SK-N-SH (cell line): ENCODE measurements at regions not wholly inside any gene's neighbourhood (a gene's known extent, or its start where the extent isn't known, plus 50 kb on each side); places are given as distances from the start of the nearest gene placed in this dataset.

Experiments
- CTCF ChIA-PET: fragments of 300-600, 350-600 bp; formaldehyde crosslinking; extraction: SDS; loops from one replicate; lab custom pipeline; 2021; lab: Yijun Ruan, JAX
- POLR2A ChIA-PET: fragments of 350-600 bp; sonication (Branson Sonifier 250); formaldehyde crosslinking; extraction: SDS; loops from one replicate; lab custom pipeline; 2020; ENCODE audit warnings: antibody characterized with exemption, inconsistent platforms; lab: Yijun Ruan, JAX
- DNase-seq: peaks from one replicate; pipeline ENCODE4 v3.0.0; 2012
- H2AFZ ChIP-seq: fragments of 200-600 bp; sonication (generic); 2 replicates; pipeline ENCODE4 v1.8.1; 2016; ENCODE audit warnings: antibody characterized with exemption, mild to moderate bottlenecking, low read depth
- H3F3A ChIP-seq: fragments of 200-600 bp; sonication (generic); replicated peaks from 2 replicates; pipeline ENCODE3; 2016; ENCODE audit warnings: antibody characterized with exemption, mild to moderate bottlenecking; ENCODE audit not compliant: insufficient read depth
- H3K27ac ChIP-seq, 2 experiments: fragments of 200-500 bp in 1 of 2; fragments of 200-600 bp in 1 of 2; sonication (Bioruptor generic) in 1 of 2; sonication (generic), shearing (Covaris generic) in 1 of 2; 2 replicates each; pipeline versions ENCODE4 v1.5.1 to v1.6.1; 2014 to 2016; ENCODE audit warnings: low read depth in 2 of 2, inconsistent platforms in 1 of 2, low read length in 1 of 2, mild to moderate bottlenecking in 1 of 2, mixed read lengths in 1 of 2
- H3K27me3 ChIP-seq: fragments of 200-600 bp; sonication (generic), shearing (Covaris generic); 2 replicates; pipeline ENCODE4 v1.6.1; 2016; ENCODE audit warnings: mixed run types; ENCODE audit not compliant: insufficient read depth
- H3K36me3 ChIP-seq, 2 experiments: fragments of 200-500 bp in 1 of 2; fragments of 200-600 bp in 1 of 2; sonication (Bioruptor generic) in 1 of 2; sonication (generic) in 1 of 2; replicated peaks in 1 of 2; 2 replicates each; pipeline versions ENCODE3 to v1.5.1; 2014 to 2016; ENCODE audit warnings: low read length in 1 of 2, mild to moderate bottlenecking in 1 of 2; ENCODE audit not compliant: insufficient read depth in 2 of 2, control insufficient read depth in 1 of 2
- H3K4me1 ChIP-seq, 2 experiments: fragments of 200-500 bp in 1 of 2; fragments of 200-600 bp in 1 of 2; sonication (Bioruptor generic) in 1 of 2; sonication (generic), shearing (Covaris generic) in 1 of 2; 2 replicates each; pipeline versions ENCODE4 v1.5.1 to v1.6.1; 2014 to 2016; ENCODE audit warnings: low read depth in 1 of 2, low read length in 1 of 2, mixed run types in 1 of 2; ENCODE audit not compliant: insufficient read depth in 2 of 2, control insufficient read depth in 1 of 2
- H3K4me2 ChIP-seq: fragments of 200-600 bp; sonication (generic), shearing (Covaris generic); 2 replicates; pipeline ENCODE4 v1.6.1; 2017; ENCODE audit warnings: mixed run types
- H3K4me3 ChIP-seq, 2 experiments: fragments of 200-500 bp in 1 of 2; fragments of 200-600 bp in 1 of 2; sonication (Bioruptor generic) in 1 of 2; sonication (generic), shearing (Covaris generic) in 1 of 2; 2 replicates each; pipeline versions ENCODE4 v1.5.1 to v1.8.1; 2014 to 2016; ENCODE audit warnings: low read depth in 2 of 2, inconsistent platforms in 1 of 2, low read length in 1 of 2, mild to moderate bottlenecking in 1 of 2, mixed read lengths in 1 of 2, moderate library complexity in 1 of 2
- H3K79me2 ChIP-seq: fragments of 200-600 bp; sonication (generic); 2 replicates; pipeline ENCODE4 v1.8.1; 2017; ENCODE audit warnings: mild to moderate bottlenecking; ENCODE audit not compliant: insufficient read depth
- H3K9ac ChIP-seq: fragments of 200-600 bp; sonication (generic); 2 replicates; pipeline ENCODE4 v1.6.1; 2017; ENCODE audit warnings: mixed run types
- H3K9me2 ChIP-seq: fragments of 200-600 bp; sonication (generic); 2 replicates; pipeline ENCODE4 v1.6.1; 2017; ENCODE audit warnings: mixed run types
- H3K9me3 ChIP-seq: fragments of 200-600 bp; sonication (generic); 2 replicates; pipeline ENCODE4 v1.6.1; 2017; ENCODE audit warnings: mixed run types, mild to moderate bottlenecking, moderate library complexity
- H4K20me1 ChIP-seq: fragments of 200-600 bp; sonication (generic); 2 replicates; pipeline ENCODE4 v1.6.1; 2017; ENCODE audit warnings: mild to moderate bottlenecking, mixed run types; ENCODE audit not compliant: insufficient read depth
- CTCF ChIP-seq: fragments of 200-600 bp; sonication (generic); IDR thresholded peaks from 2 replicates; pipeline ENCODE4 v1.6.1; 2017; ENCODE audit warnings: antibody characterized with exemption, mild to moderate bottlenecking, moderate library complexity
- FOSL2 ChIP-seq: IDR thresholded peaks from 2 replicates; pipeline ENCODE4 v1.4.0; 2012; ENCODE audit warnings: low read depth, mild to moderate bottlenecking, moderate library complexity, borderline replicate concordance
- IRF3 ChIP-seq: fragments of 150-350 bp; IDR thresholded peaks from 2 replicates; pipeline ENCODE4 v1.6.1; 2016; ENCODE audit warnings: mild to moderate bottlenecking, low read depth, low read length
- MAX ChIP-seq: IDR thresholded peaks from 2 replicates; pipeline ENCODE4 v1.4.0; 2012; ENCODE audit warnings: low read depth
- NRF1 ChIP-seq: IDR thresholded peaks from 2 replicates; pipeline ENCODE4 v1.6.1; 2012; ENCODE audit warnings: low read depth, mild to moderate bottlenecking, low read length
- RAD21 ChIP-seq: IDR thresholded peaks from 2 replicates; pipeline ENCODE4 v1.6.1; 2012; ENCODE audit warnings: mild to moderate bottlenecking, low read length
- SMC3 ChIP-seq: IDR thresholded peaks from 2 replicates; pipeline ENCODE4 v1.6.1; 2012; ENCODE audit warnings: low read depth, low read length, improper control_type of control experiment
- WGBS: methylation state at CpG from one replicate; pipeline ENCODE4 v1.1.6; 2017; ENCODE audit warnings: low lambda C conversion rate; 5-methylcytosine and 5-hydroxymethylcytosine counted together

DNA sequence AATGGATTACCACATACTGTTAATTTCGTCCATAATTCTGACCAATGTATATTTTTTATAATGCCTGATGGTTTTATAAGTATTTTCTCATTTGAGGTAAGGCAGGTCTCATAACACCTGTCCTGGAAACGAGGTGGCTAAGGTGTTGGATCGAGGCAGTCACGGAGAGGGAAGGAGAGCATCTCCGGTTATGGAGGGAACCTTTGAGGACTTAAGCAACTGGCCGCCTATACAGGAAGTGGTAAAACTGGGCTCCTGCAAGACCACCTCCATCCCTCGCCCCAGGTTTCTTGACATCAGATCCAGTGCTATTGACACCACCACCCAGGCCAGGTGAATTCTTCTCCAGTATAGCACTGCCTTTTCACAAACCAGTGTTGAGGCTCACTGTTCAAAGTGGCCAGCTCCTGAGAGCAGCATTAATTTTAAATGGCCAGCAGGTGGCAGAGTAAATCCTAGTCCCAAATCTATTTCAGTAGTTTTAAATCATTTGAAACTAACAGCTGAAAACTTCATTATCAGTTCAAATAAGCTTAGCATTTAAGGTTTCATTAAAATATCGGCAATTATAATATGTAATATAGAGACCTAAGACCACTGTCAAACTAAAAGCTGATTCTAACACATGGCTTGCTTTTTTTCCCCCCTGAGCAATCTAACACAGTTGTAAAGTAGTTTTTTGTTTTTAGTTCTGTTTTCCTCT lies 100.8 kb downstream of the PPM1A start:
- no peaks in the 10 kb centered on the region for H3K9me2 ChIP-seq
- ChIA-PET POLR2A (interaction anchor here (1.7 kb wide), 1 partner anchor 136 kb away, joined by 6 read pairs; the partner anchor contains the start of gene C14orf39), CTCF (interaction anchor here (0.6 to 5.8 kb wide), 53 partner anchors 10 to 1657 kb away, joined by 3 to 37 read pairs (median 4); partner anchors contain the start of genes C14orf39 and SIX6)
- no peaks in the 10 kb centered on the region for H3K9me3 ChIP-seq
- no peaks in the 10 kb centered on the region for H4K20me1 ChIP-seq
- H3K4me2 ChIP-seq = no peak overlapping the region
- TF ChIP-seq CTCF (peak; percentile 80), SMC3 (peak; percentile 73), RAD21 (peak; percentile 78), IRF3 (no peak)
- no peaks in the 10 kb centered on the region for H3K27me3 ChIP-seq
- WGBS = 54% methylated on average over 8 of the region's 8 CpGs
- no peak overlapping the region for H3K9ac ChIP-seq
- peaks cover 0 to 6% of the 10 kb centered on the region in 2 experiments; a peak in 1 of 4 replicates for H3K4me1 ChIP-seq
- peak; percentile 45 for DNase-seq
- peak overlapping the region; percentile 52; the same call in 1 of the 2 replicates for H2AFZ ChIP-seq
- H3K79me2 ChIP-seq = no peaks in the 10 kb centered on the region; the same call in 1 of the 2 replicates
- no peaks in the 10 kb centered on the region for H3F3A ChIP-seq
- no peaks in the 10 kb centered on the region for H3K36me3 ChIP-seq
- no peak overlapping the region; a peak in 1 of 4 replicates for H3K27ac ChIP-seq
- H3K4me3 ChIP-seq = no peak overlapping the region

DNA sequence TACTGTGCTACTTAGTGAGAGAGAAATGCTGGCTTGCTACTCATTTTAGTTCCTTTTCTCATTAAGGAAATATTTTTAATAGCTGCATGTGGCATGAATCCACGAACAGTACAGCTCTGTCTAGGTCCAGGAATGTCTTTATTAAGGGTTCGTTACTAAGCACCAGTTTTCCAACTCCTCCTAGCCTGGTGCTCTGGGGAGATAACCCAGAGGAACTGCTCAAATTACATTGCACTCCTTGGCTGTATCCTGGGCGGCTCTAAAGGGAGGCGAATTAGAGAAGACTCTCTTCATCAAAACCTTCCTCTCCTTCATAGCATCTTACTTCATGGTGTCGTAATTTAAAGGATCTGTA lies 101.3 kb downstream of the PPM1A start:
- WGBS = 63% methylated on average over 5 of the region's 5 CpGs
- Histone ChIP-seq H3K4me3 (no peak overlapping the region), H3K79me2 (no peaks in the 10 kb centered on the region; the same call in 1 of the 2 replicates), H3K4me1 (peaks cover 0 to 6% of the 10 kb centered on the region in 2 experiments; a peak in 2 of 4 replicates), H3F3A (no peaks in the 10 kb centered on the region), H3K9ac (no peak overlapping the region), H3K27ac (no peak overlapping the region; a peak in 1 of 4 replicates)
- CTCF ChIA-PET = interaction anchor here (0.6 to 5.8 kb wide), 48 partner anchors 9 to 1657 kb away, joined by 3 to 37 read pairs (median 4); partner anchors contain the start of genes C14orf39 and SIX6
- TF ChIP-seq NRF1 (no peak), FOSL2 (no peak), MAX (no peak)
- TF ChIP-seq, all 33 proteins: peak for 0
- Histone ChIP-seq H4K20me1 (no peaks in the 10 kb centered on the region), H3K4me2 (no peak overlapping the region), H3K9me2 (no peaks in the 10 kb centered on the region), H3K36me3 (no peaks in the 10 kb centered on the region), H3K27me3 (no peaks in the 10 kb centered on the region), H3K9me3 (no peaks in the 10 kb centered on the region), H2AFZ (peak overlapping the region; percentile 52; the same call in 1 of the 2 replicates)
- POLR2A ChIA-PET = interaction anchor here (1.7 kb wide), 1 partner anchor 135 kb away, joined by 6 read pairs; the partner anchor contains the start of gene C14orf39
- no peak for DNase-seq
